HG03108 (cell line): ENCODE measurements at regions not wholly inside any gene's neighbourhood (a gene's known extent, or its start where the extent isn't known, plus 50 kb on each side); places are given as distances from the start of the nearest gene placed in this dataset.
"Not testable (repeated sequence)": the region's sequence is repeated elsewhere in the genome, so short reads cannot be mapped to it uniquely, and the experiment has no call there.

Experiments
- ATAC-seq: cut with Tn5 transposase; IDR thresholded peaks from one replicate; pipeline ENCODE4 v1.9.1; 2021; ENCODE audit warnings: moderate library complexity; ENCODE audit not compliant: unreplicated experiment

- ATAC-seq: not testable (repeated sequence)
Measured at GRCh38 chr1:168457296-168457695, 86.5 kb downstream of the XCL2 start.

- no peak for ATAC-seq
Measured at GRCh38 chr1:168455764-168456163, 88.0 kb downstream of the XCL2 start.

GRCh38 chr1:168454211-168454815 lies 89.5 kb downstream of the XCL2 start:
- ATAC-seq: no peak

GRCh38 chr1:168453056-168453455 lies 90.7 kb downstream of the XCL2 start:
- no peak for ATAC-seq

- ATAC-seq: no peak
Measured at GRCh38 chr1:168452329-168452728, 91.5 kb downstream of the XCL2 start.

GRCh38 chr1:168447871-168448270 lies 95.9 kb downstream of the XCL2 start:
- ATAC-seq: no peak

- ATAC-seq: no peak
Measured at GRCh38 chr1:168446081-168446480, 97.7 kb downstream of the XCL2 start.

GRCh38 chr1:168443899-168444298 lies 99.9 kb downstream of the XCL2 start:
- ATAC-seq: no peak

GRCh38 chr1:168443356-168443755 lies 100.4 kb downstream of the XCL2 start:
- no peak for ATAC-seq

- ATAC-seq: no peak
Measured at GRCh38 chr1:168442931-168443330, 100.9 kb downstream of the XCL2 start.

GRCh38 chr1:168441745-168442144 lies 102.1 kb downstream of the XCL2 start:
- no peak for ATAC-seq

GRCh38 chr1:168439456-168440375 lies 104.1 kb downstream of the XCL2 start:
- ATAC-seq: no peak

GRCh38 chr1:168438626-168439025 lies 105.2 kb downstream of the XCL2 start:
- no peak for ATAC-seq

- ATAC-seq: no peak
Measured at GRCh38 chr1:168437821-168438220, 106.0 kb downstream of the XCL2 start.

- ATAC-seq: no peak
Measured at GRCh38 chr1:168435439-168435838, 108.4 kb downstream of the XCL2 start.

GRCh38 chr1:168433238-168433637 lies 110.6 kb downstream of the XCL2 start:
- no peak for ATAC-seq

- ATAC-seq: no peak
Measured at GRCh38 chr1:168431882-168432281, 111.9 kb downstream of the XCL2 start.

GRCh38 chr1:168430321-168430720 lies 113.5 kb downstream of the XCL2 start:
- no peak for ATAC-seq

- ATAC-seq: no peak
Measured at GRCh38 chr1:168428063-168428731, 115.6 kb downstream of the XCL2 start.

- no peak for ATAC-seq
Measured at GRCh38 chr1:168427051-168427450, 116.7 kb downstream of the XCL2 start.

- no peak for ATAC-seq
Measured at GRCh38 chr1:168424281-168424680, 119.5 kb downstream of the XCL2 start.
